Right atrium auricular region (tissue), 2 donors: ENCODE measurements at regions not wholly inside any gene's neighbourhood (a gene's known extent, or its start where the extent isn't known, plus 50 kb on each side); places are given as distances from the start of the nearest gene placed in this dataset.

Experiments
- DNase-seq: peaks from one replicate; pipeline ENCODE4 v3.0.0-alpha.2; 2019; ENCODE audit warnings: low spot score
- H3K27ac ChIP-seq, 2 donors: fragments of 200-600 bp; sonication (generic); 1 replicate in 1 of 2; 2 replicates in 1 of 2; pipeline ENCODE4 v1.5.1; 2016 to 2019
- H3K27me3 ChIP-seq, 2 donors: fragments of 200-600 bp; sonication (generic); one replicate each; pipeline versions ENCODE4 v1.5.1 to v1.6.0; 2017 to 2019
- H3K36me3 ChIP-seq: fragments of 200-600 bp; sonication (generic); one replicate; pipeline ENCODE4 v1.5.1; 2016
- H3K4me1 ChIP-seq, 2 donors: fragments of 200-600 bp; sonication (generic); one replicate each; pipeline versions ENCODE4 v1.5.1 to v1.6.0; 2017 to 2019
- H3K4me3 ChIP-seq, 2 donors: fragments of 200-600 bp; sonication (generic); 1 replicate in 1 of 2; 2 replicates in 1 of 2; pipeline ENCODE4 v1.5.1; 2017 to 2019; ENCODE audit warnings: mild to moderate bottlenecking in 1 of 2, moderate library complexity in 1 of 2
- H3K9me3 ChIP-seq, 2 donors: fragments of 200-600 bp; sonication (generic); one replicate each; pipeline ENCODE4 v1.5.1; 2019
- TF ChIP-seq, protein P1 (sequence below), 2 donors: fragments of 200-600 bp; sonication (generic); IDR thresholded peaks; one replicate each; pipeline ENCODE4 v1.5.1; 2019; ENCODE audit warnings: antibody characterized with exemption in 2 of 2

DNA sequence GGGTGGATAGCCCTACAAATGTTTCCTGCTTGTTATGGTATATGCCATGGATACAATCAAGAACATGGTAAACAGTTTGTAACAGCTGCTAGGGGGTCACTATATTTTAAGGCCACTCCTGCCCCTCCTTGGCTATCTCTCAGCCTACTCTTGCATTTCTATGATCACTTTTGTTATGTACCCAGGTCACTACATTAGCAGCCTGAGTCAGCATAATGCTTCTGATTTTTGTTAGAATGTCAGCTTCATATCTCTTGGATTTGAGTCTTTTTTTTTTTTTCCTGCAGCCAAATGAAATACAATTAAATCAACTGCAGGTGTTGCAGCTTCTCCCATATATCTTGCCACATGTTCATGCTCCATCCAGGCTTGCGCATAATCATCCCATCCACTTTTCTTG lies 629.7 kb upstream of the GRAMD2B start:
- no peaks in the 10 kb centered on the region for H3K27me3 ChIP-seq
- H3K27ac ChIP-seq = no peak overlapping the region
- H3K4me3 ChIP-seq = no peak overlapping the region
- TF ChIP-seq, protein P1, sequence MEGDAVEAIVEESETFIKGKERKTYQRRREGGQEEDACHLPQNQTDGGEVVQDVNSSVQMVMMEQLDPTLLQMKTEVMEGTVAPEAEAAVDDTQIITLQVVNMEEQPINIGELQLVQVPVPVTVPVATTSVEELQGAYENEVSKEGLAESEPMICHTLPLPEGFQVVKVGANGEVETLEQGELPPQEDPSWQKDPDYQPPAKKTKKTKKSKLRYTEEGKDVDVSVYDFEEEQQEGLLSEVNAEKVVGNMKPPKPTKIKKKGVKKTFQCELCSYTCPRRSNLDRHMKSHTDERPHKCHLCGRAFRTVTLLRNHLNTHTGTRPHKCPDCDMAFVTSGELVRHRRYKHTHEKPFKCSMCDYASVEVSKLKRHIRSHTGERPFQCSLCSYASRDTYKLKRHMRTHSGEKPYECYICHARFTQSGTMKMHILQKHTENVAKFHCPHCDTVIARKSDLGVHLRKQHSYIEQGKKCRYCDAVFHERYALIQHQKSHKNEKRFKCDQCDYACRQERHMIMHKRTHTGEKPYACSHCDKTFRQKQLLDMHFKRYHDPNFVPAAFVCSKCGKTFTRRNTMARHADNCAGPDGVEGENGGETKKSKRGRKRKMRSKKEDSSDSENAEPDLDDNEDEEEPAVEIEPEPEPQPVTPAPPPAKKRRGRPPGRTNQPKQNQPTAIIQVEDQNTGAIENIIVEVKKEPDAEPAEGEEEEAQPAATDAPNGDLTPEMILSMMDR (IDR thresholded peaks at IDR 0.05) = no peak
- no peaks in the 10 kb centered on the region for H3K36me3 ChIP-seq
- no peak for DNase-seq
- no peaks in the 10 kb centered on the region for H3K4me1 ChIP-seq
- H3K9me3 ChIP-seq = no peaks in the 10 kb centered on the region

DNA sequence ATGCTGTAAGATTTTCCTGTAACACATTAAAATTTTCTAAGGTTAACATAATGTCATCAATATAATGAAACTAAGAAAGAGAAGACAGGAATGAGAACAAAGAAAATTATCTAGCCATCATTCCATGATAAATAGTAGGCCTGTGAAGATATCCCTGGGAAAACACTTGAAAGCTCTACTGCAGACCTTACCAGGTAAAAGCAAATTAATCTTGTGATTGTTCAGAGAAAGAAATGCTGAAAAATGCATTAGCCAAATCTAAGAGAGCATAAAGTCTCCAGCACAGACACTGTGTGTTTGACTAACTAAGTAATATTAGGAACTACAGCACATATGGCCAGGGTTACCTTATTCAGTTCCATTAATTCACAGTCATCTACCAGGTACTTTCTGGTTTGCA lies 628.3 kb upstream of the GRAMD2B start:
- Histone ChIP-seq H3K27me3 (no peaks in the 10 kb centered on the region), H3K36me3 (no peaks in the 10 kb centered on the region), H3K4me1 (no peaks in the 10 kb centered on the region), H3K9me3 (no peaks in the 10 kb centered on the region), H3K27ac (no peak overlapping the region), H3K4me3 (no peak overlapping the region)
- TF ChIP-seq, protein P1 (IDR thresholded peaks at IDR 0.05) = no peak
- no peak for DNase-seq

DNA sequence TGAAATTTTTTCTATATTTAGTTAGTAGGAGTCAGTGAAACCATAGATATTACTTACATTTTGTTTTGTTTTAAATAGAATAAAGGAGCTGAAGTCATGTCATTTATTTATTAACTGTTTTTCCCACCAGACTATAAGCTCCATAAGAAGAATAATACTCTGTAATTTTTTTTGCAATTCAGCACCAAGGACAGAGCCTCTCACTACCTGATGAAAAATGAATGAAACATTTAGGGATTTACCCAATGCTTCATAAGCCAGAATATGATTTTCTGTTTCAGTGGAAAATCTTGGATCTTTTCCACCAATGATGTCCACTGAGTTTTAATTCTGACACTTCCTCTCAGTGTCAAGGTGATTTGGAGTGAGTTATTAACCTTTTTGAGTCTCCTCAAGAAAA lies 624.9 kb upstream of the GRAMD2B start:
- TF ChIP-seq, protein P1 (IDR thresholded peaks at IDR 0.05) = no peak
- DNase-seq = no peak
- no peaks in the 10 kb centered on the region for H3K36me3 ChIP-seq

DNA sequence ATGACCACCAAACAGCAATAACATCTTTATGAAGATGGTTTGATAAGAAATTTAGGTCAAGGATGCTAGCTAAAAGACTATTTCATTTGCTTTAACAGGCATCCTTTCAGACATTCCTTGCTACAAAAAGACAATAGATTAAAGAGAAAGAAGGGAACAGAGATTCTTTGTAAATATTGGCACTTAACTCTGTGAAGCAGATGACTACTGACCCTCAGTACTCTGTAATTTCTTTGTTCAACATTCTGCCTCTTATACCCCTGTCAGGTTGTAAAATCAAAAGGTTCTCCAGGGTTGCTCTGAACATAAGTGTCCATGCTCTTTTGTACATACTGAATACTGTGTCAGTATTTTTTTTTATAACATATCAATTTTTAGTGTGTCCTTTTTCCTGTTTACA lies 610.6 kb upstream of the GRAMD2B start:
- Histone ChIP-seq H3K4me3 (no peak overlapping the region), H3K36me3 (no peaks in the 10 kb centered on the region), H3K4me1 (no peaks in the 10 kb centered on the region), H3K9me3 (no peaks in the 10 kb centered on the region), H3K27ac (no peak overlapping the region), H3K27me3 (no peaks in the 10 kb centered on the region)
- no peak for DNase-seq
- TF ChIP-seq, protein P1 (IDR thresholded peaks at IDR 0.05) = no peak

More for the DNA sequence above, 624.9 kb upstream of the GRAMD2B start:
- H3K4me1 ChIP-seq = no peaks in the 10 kb centered on the region
- H3K27ac ChIP-seq = no peak overlapping the region
- H3K27me3 ChIP-seq = no peaks in the 10 kb centered on the region
- no peak overlapping the region for H3K4me3 ChIP-seq
- H3K9me3 ChIP-seq = no peaks in the 10 kb centered on the region

DNA sequence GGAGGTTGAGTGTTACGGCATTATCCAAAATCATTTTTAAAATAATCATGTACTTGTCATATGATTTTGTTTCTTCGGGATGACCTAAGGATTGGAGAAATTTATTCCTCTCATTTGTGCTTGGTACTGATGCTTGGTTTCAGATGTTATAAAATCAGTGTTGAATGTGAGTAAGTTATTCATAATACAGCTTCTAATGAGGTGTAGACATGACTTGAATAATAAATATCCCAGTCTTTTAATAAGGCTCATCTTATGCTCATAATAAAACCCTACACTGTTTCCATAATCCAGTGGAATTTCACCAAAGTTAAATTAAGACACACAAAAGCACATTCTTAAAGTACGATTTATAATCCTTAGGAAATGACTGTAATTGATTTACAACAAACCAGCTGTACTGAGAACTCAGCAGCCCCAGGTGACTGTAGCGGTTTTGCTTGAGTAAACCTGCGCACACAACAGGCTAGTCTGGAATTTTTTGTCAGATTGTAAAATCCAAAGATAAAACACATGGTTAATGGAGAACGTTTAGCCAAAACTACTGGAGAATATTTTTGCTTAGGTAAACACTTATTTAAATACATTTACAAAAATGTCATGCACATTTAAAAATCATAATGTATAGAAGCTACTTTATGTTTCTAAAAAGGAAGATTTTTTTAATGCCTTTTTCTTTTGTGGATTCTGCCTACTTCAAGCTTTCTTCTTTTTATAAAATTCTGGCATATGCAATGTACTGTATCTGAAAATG lies 609.8 kb upstream of the GRAMD2B start:
- H3K9me3 ChIP-seq = no peaks in the 10 kb centered on the region
- no peak for DNase-seq
- H3K4me1 ChIP-seq = no peaks in the 10 kb centered on the region
- H3K4me3 ChIP-seq = no peak overlapping the region
- no peak overlapping the region for H3K27ac ChIP-seq
- H3K27me3 ChIP-seq = no peaks in the 10 kb centered on the region
- TF ChIP-seq, protein P1 (IDR thresholded peaks at IDR 0.05) = no peak
- H3K36me3 ChIP-seq = no peaks in the 10 kb centered on the region

DNA sequence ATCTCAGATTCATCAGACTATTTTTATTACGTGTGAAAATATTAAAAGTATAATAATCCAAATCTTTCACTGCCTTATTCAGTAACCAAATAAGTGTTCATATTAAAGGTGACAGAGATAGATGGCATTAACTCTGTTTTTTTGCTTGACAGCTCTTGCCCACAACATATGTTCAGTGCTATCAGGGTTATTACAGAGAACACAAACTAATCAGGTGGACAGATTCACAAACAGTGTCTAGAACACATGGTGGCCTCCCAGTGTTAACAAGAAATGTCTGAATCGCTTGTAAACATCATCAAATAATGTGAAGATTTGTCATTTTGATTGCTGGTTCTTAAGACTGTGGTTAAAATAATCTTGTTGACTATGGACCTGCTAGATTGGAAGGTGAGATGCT lies 609.1 kb upstream of the GRAMD2B start:
- no peaks in the 10 kb centered on the region for H3K27me3 ChIP-seq
- no peaks in the 10 kb centered on the region for H3K36me3 ChIP-seq
- no peak overlapping the region for H3K4me3 ChIP-seq
- no peaks in the 10 kb centered on the region for H3K4me1 ChIP-seq
- H3K9me3 ChIP-seq = no peaks in the 10 kb centered on the region
- H3K27ac ChIP-seq = no peak overlapping the region
- TF ChIP-seq, protein P1 (IDR thresholded peaks at IDR 0.05) = no peak
- DNase-seq = no peak
